Keratinocyte (primary cell): ENCODE measurements at regions not wholly inside any gene's neighbourhood (a gene's known extent, or its start where the extent isn't known, plus 50 kb on each side); places are given as distances from the start of the nearest gene placed in this dataset.

Source experiments
- EZH2 ChIP-seq: IDR thresholded peaks from one replicate; pipeline ENCODE4 v1.6.1; 2012; ENCODE audit warnings: inconsistent platforms, mild to moderate bottlenecking, low read length, moderate library complexity
- TF ChIP-seq, protein P1 (sequence below), 3 experiments: IDR thresholded peaks in 1 of 3; conservative IDR thresholded peaks in 1 of 3; optimal IDR thresholded peaks in 1 of 3; 2 replicates in 2 of 3; 3 replicates in 1 of 3; pipeline versions ENCODE3 to v1.5.1; 2011; ENCODE audit warnings: low read length in 3 of 3, mild to moderate bottlenecking in 3 of 3, moderate library complexity in 2 of 3, control low read depth in 1 of 3, inconsistent platforms in 1 of 3; ENCODE audit not compliant: insufficient read depth in 2 of 3; ENCODE audit errors: extremely low read depth in 1 of 3

DNA sequence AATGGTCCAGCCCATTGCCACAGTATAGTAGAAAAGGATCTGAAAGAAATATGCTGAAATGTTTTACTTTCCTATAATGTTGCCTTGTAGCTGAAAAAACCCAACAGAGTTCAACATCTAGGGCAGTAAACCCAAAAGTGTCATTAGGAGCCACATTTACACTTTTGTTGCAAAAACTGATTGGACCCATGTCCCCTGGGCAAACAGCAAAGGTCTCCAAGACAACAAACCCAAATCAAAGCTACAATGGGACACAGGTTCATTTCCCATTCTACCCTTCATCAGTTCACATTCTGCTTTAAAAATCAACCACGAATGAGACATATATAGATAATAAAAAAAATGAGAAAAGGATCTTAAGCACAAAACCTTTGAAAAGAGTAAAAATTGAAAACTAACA lies 744.8 kb downstream of the PCDH17 start:
- TF ChIP-seq, protein P1, sequence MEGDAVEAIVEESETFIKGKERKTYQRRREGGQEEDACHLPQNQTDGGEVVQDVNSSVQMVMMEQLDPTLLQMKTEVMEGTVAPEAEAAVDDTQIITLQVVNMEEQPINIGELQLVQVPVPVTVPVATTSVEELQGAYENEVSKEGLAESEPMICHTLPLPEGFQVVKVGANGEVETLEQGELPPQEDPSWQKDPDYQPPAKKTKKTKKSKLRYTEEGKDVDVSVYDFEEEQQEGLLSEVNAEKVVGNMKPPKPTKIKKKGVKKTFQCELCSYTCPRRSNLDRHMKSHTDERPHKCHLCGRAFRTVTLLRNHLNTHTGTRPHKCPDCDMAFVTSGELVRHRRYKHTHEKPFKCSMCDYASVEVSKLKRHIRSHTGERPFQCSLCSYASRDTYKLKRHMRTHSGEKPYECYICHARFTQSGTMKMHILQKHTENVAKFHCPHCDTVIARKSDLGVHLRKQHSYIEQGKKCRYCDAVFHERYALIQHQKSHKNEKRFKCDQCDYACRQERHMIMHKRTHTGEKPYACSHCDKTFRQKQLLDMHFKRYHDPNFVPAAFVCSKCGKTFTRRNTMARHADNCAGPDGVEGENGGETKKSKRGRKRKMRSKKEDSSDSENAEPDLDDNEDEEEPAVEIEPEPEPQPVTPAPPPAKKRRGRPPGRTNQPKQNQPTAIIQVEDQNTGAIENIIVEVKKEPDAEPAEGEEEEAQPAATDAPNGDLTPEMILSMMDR (optimal IDR thresholded peaks at IDR 0.05 in 1 of 3, IDR thresholded peaks at IDR 0.05 in 1 of 3, conservative IDR thresholded peaks at IDR 0.05 in 1 of 3; ENCODE audit: extremely low read depth in 1 of 3, insufficient read depth in 2 of 3, low read length in 3 of 3): no peak
- TF ChIP-seq EZH2: no peak
